NT2/D1 (cell line): ENCODE measurements at regions not wholly inside any gene's neighbourhood (a gene's known extent, or its start where the extent isn't known, plus 50 kb on each side); places are given as distances from the start of the nearest gene placed in this dataset.

Experiments used
- DNase-seq: peaks from one replicate; pipeline ENCODE4 v3.0.0-alpha.2; 2011; ENCODE audit warnings: low read depth, low spot score
- H3K27me3 ChIP-seq: 2 replicates; pipeline ENCODE4 v1.6.0; 2011; ENCODE audit warnings: mild to moderate bottlenecking; ENCODE audit not compliant: insufficient read length, insufficient read depth
- H3K36me3 ChIP-seq: 2 replicates; pipeline ENCODE4 v1.6.1; 2011; ENCODE audit warnings: mild to moderate bottlenecking, low read length, mixed read lengths; ENCODE audit not compliant: insufficient read depth, insufficient read length
- H3K4me1 ChIP-seq: 2 replicates; pipeline ENCODE4 v1.5.1; 2011; ENCODE audit not compliant: insufficient read depth, insufficient read length
- H3K4me3 ChIP-seq: 2 replicates; pipeline ENCODE4 v1.5.1; 2011; ENCODE audit warnings: low read depth; ENCODE audit not compliant: insufficient read length
- H3K9ac ChIP-seq: 2 replicates; pipeline ENCODE4 v1.6.0; 2011; ENCODE audit warnings: low read depth; ENCODE audit not compliant: insufficient read length
- H3K9me3 ChIP-seq: 2 replicates; pipeline ENCODE4 v1.5.1; 2011; ENCODE audit warnings: mild to moderate bottlenecking, low read length; ENCODE audit not compliant: insufficient read depth
- SUZ12 ChIP-seq: IDR thresholded peaks from 2 replicates; pipeline ENCODE4 v1.6.1; 2011; ENCODE audit not compliant: insufficient read length, insufficient read depth; ENCODE audit errors: extremely low read depth
- YY1 ChIP-seq: IDR thresholded peaks from 2 replicates; pipeline ENCODE4 v1.6.1; 2011; ENCODE audit not compliant: insufficient read length, insufficient read depth
- ZNF274 ChIP-seq: IDR thresholded peaks from 2 replicates; pipeline ENCODE4 v1.6.1; 2011; ENCODE audit warnings: mild to moderate bottlenecking, low read depth, low read length

- no peak for DNase-seq
- Histone ChIP-seq H3K27me3 (peaks cover 55% of the 10 kb centered on the region), H3K36me3 (no peaks in the 10 kb centered on the region), H3K9me3 (no peaks in the 10 kb centered on the region), H3K4me1 (no peaks in the 10 kb centered on the region), H3K9ac (no peak overlapping the region), H3K4me3 (no peak overlapping the region)
- no peak for TF ChIP-seq YY1
- TF ChIP-seq ZNF274, result no peak
- TF ChIP-seq SUZ12, result no peak
Measured at GRCh38 chr5:73228052-73228451, 55.1 kb downstream of the TMEM174 start.
